Lower leg skin (tissue), 4 donors: ENCODE measurements at regions not wholly inside any gene's neighbourhood (a gene's known extent, or its start where the extent isn't known, plus 50 kb on each side); places are given as distances from the start of the nearest gene placed in this dataset.

ENCODE experiments used
- DNase-seq, 2 donors: peaks; one replicate each; pipeline ENCODE4 v3.0.0-alpha.2; 2019; ENCODE audit warnings: low spot score in 2 of 2
- H3K4me3 ChIP-seq: fragments of 200-600 bp; sonication (generic); 2 replicates; pipeline ENCODE4 v1.5.1; 2017; ENCODE audit warnings: mild to moderate bottlenecking, low read depth; ENCODE audit not compliant: poor library complexity, severe bottlenecking
- CTCF ChIP-seq, 3 donors: fragments of 450-650 bp; IDR thresholded peaks; one replicate each; pipeline ENCODE4 v1.5.1; 2016; ENCODE audit warnings: antibody characterized with exemption in 3 of 3, mild to moderate bottlenecking in 3 of 3, moderate library complexity in 2 of 3
- POLR2A ChIP-seq, 2 donors: fragments of 450-650 bp; IDR thresholded peaks; one replicate each; pipeline ENCODE4 v1.6.1; 2016 to 2017; ENCODE audit warnings: antibody characterized with exemption in 2 of 2, mild to moderate bottlenecking in 1 of 2, moderate library complexity in 1 of 2
- WGBS, 2 donors: methylation state at CpG; one replicate each; pipeline ENCODE4 v1.1.5; 2018; 5-methylcytosine and 5-hydroxymethylcytosine counted together
- intact Hi-C: fragments of 100-400 bp; cut with DNase I; formaldehyde crosslinking; loops from one replicate; pipeline ENCODE4 v1.15.0; 2023; ENCODE audit warnings: low total_unique reads

- intact Hi-C loops, result no loop called here
- DNase-seq, result no peak
- WGBS, 2 donors, result 77 to 89% methylated on average over 9 of the region's 9 CpGs
- no peak overlapping the region for H3K4me3 ChIP-seq
- TF ChIP-seq CTCF (IDR thresholded peaks at IDR 0.05) (no peak), POLR2A (IDR thresholded peaks at IDR 0.05) (no peak)
Measured at GRCh38 chr11:88448131-88448670, 110.7 kb upstream of the CTSC start.

- no peak overlapping the region for H3K4me3 ChIP-seq
- DNase-seq, result no peak
- intact Hi-C loops, result no loop called here
- TF ChIP-seq POLR2A (IDR thresholded peaks at IDR 0.05) (no peak), CTCF (IDR thresholded peaks at IDR 0.05) (no peak)
- 85 to 86% methylated on average over 1 of the region's 1 CpG for WGBS, 2 donors
Measured at GRCh38 chr11:88447281-88447680, 109.7 kb upstream of the CTSC start.

- DNase-seq, result no peak
- TF ChIP-seq POLR2A (IDR thresholded peaks at IDR 0.05) (no peak), CTCF (IDR thresholded peaks at IDR 0.05) (no peak)
- 55 to 62% methylated on average over 3 of the region's 3 CpGs for WGBS, 2 donors
- intact Hi-C loops, result no loop called here
- H3K4me3 ChIP-seq, result no peak overlapping the region
Measured at GRCh38 chr11:88439356-88439755, 101.8 kb upstream of the CTSC start.

- H3K4me3 ChIP-seq, result no peak overlapping the region
- TF ChIP-seq CTCF (IDR thresholded peaks at IDR 0.05) (no peak), POLR2A (IDR thresholded peaks at IDR 0.05) (no peak)
- intact Hi-C loops, result no loop called here
- WGBS, 2 donors, result 35 to 71% methylated on average over 2 of the region's 2 CpGs
- no peak for DNase-seq
Measured at GRCh38 chr11:88438721-88439120, 101.2 kb upstream of the CTSC start.

GRCh38 chr11:88435415-88435814, 97.9 kb upstream of the CTSC start:
- intact Hi-C loops, result no loop called here
- DNase-seq, result no peak
- WGBS, 2 donors, result 70 to 85% methylated on average over 2 of the region's 2 CpGs
- no peak for TF ChIP-seq CTCF (IDR thresholded peaks at IDR 0.05)
- no peak for TF ChIP-seq POLR2A (IDR thresholded peaks at IDR 0.05)
- H3K4me3 ChIP-seq, result no peak overlapping the region

GRCh38 chr11:88434333-88434976, 96.9 kb upstream of the CTSC start:
- TF ChIP-seq POLR2A (IDR thresholded peaks at IDR 0.05) (no peak), CTCF (IDR thresholded peaks at IDR 0.05) (no peak)
- H3K4me3 ChIP-seq, result no peak overlapping the region
- intact Hi-C loops, result no loop called here
- 65 to 80% methylated on average over 8 of the region's 8 CpGs for WGBS, 2 donors
- no peak for DNase-seq
